SK-N-SH treated with all-trans-retinoic acid at 6 μM for 48 hours (cell line): ENCODE measurements at regions not wholly inside any gene's neighbourhood (a gene's known extent, or its start where the extent isn't known, plus 50 kb on each side); places are given as distances from the start of the nearest gene placed in this dataset.
"Not testable (repeated sequence)": the region's sequence is repeated elsewhere in the genome, so short reads cannot be mapped to it uniquely, and the experiment has no call there.

Experiments
- ATAC-seq: fragments of 200-7000 bp; cut with Tn5 transposase; 3 replicates; pipeline ENCODE4 v1.9.1; 2020; ENCODE audit warnings: mild to moderate bottlenecking, moderate library complexity
- ARNTL ChIP-seq: fragments of 450-650 bp; formaldehyde crosslinking; IDR thresholded peaks from 2 replicates; pipeline ENCODE4 v1.5.0; 2020; ENCODE audit warnings: low read depth, mild to moderate bottlenecking, moderate library complexity, borderline replicate concordance
- BACH2 ChIP-seq: fragments of 250-450 bp; sonication (Bioruptor Pico); IDR thresholded peaks from 2 replicates; pipeline ENCODE4 v1.9.0; 2021; ENCODE audit warnings: mild to moderate bottlenecking, borderline replicate concordance
- CSDC2 ChIP-seq: fragments of 250-450 bp; sonication (Bioruptor Pico); IDR thresholded peaks from 2 replicates; pipeline ENCODE4 v1.5.0; 2020; ENCODE audit warnings: mild to moderate bottlenecking, moderate library complexity
- GLIS3 ChIP-seq: fragments of 250-450 bp; sonication (Bioruptor Pico); IDR thresholded peaks from 2 replicates; pipeline ENCODE4 v1.5.0; 2020; ENCODE audit warnings: mild to moderate bottlenecking, moderate library complexity
- ISL1 ChIP-seq: fragments of 250-450 bp; sonication (Bioruptor Pico); IDR thresholded peaks from 2 replicates; pipeline ENCODE4 v2.1.2; 2022; ENCODE audit warnings: mild to moderate bottlenecking, moderate library complexity
- OSR1 ChIP-seq: fragments of 250-450 bp; sonication (Bioruptor Pico); IDR thresholded peaks from 2 replicates; pipeline ENCODE4 v1.8.0; 2022; ENCODE audit warnings: moderate library complexity, mild to moderate bottlenecking, inconsistent platforms
- RARB ChIP-seq: fragments of 250-450 bp; sonication (Bioruptor Pico); IDR thresholded peaks from 2 replicates; pipeline ENCODE4 v1.8.0; 2021; ENCODE audit warnings: mild to moderate bottlenecking, moderate library complexity
- SNAI2 ChIP-seq: fragments of 250-450 bp; sonication (Bioruptor Pico); IDR thresholded peaks from 2 replicates; pipeline ENCODE4 v1.5.0; 2020; ENCODE audit warnings: mild to moderate bottlenecking, moderate library complexity
- TCF4 ChIP-seq: fragments of 250-450 bp; sonication (Bioruptor Pico); IDR thresholded peaks from 2 replicates; pipeline ENCODE4 v1.8.0; 2021; ENCODE audit warnings: mild to moderate bottlenecking, moderate library complexity, borderline replicate concordance
- TOX ChIP-seq: fragments of 250-450 bp; sonication (Bioruptor Pico); IDR thresholded peaks from 2 replicates; pipeline ENCODE4 v1.8.0; 2021; ENCODE audit warnings: mild to moderate bottlenecking, moderate library complexity, borderline replicate concordance
- ZC3H10 ChIP-seq: fragments of 250-450 bp; sonication (Bioruptor Pico); IDR thresholded peaks from 2 replicates; pipeline ENCODE4 v1.5.1; 2021; ENCODE audit warnings: mild to moderate bottlenecking, moderate library complexity
- ZFP3 ChIP-seq: fragments of 250-450 bp; sonication (Bioruptor Pico); IDR thresholded peaks from 2 replicates; pipeline ENCODE4 v1.5.0; 2020; ENCODE audit warnings: mild to moderate bottlenecking, moderate library complexity
- ZNF70 ChIP-seq: fragments of 450-650 bp; formaldehyde crosslinking; IDR thresholded peaks from 2 replicates; pipeline ENCODE4 v1.5.0; 2020; ENCODE audit warnings: mild to moderate bottlenecking, moderate library complexity
- ZNF8 ChIP-seq: fragments of 450-650 bp; formaldehyde crosslinking; IDR thresholded peaks from 2 replicates; pipeline ENCODE4 v1.5.0; 2020; ENCODE audit warnings: mild to moderate bottlenecking, moderate library complexity
- TF ChIP-seq, protein P1 (sequence below): fragments of 250-450 bp; sonication (Bioruptor Pico); IDR thresholded peaks from 2 replicates; pipeline ENCODE4 v1.5.1; 2021; ENCODE audit warnings: mild to moderate bottlenecking, moderate library complexity
- TF ChIP-seq, protein P2 (sequence below): fragments of 250-450 bp; sonication (Bioruptor Pico); IDR thresholded peaks from 2 replicates; pipeline ENCODE4 v1.5.0; 2020; ENCODE audit warnings: mild to moderate bottlenecking, moderate library complexity
- TF ChIP-seq, protein P3 (sequence below): fragments of 250-450 bp; sonication (Bioruptor Pico); IDR thresholded peaks from 2 replicates; pipeline ENCODE4 v1.8.0; 2020; ENCODE audit warnings: mild to moderate bottlenecking, moderate library complexity, borderline replicate concordance
- TF ChIP-seq, protein P4 (sequence below): fragments of 250-450 bp; sonication (Bioruptor Pico); IDR thresholded peaks from 2 replicates; pipeline ENCODE4 v1.5.1; 2020; ENCODE audit warnings: low read depth, mild to moderate bottlenecking, moderate library complexity

DNA sequence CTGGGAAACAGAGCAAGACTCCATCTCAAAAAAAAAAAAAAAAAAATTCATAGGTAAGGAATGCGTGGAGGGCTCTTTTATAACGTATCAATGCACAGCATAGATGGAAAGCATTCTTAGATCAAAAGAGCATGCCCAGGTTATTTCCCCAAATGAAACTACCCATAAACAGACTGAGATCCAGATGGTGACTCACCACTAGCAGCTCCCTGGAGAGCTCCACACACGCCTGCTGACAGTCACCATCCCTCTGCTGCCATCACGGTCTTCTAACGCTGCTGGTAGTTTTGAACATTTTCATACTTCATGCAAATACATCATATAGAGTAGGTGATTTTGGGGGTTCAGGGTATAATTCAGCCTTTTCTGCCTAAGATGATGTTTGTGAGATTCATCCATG, 136.9 kb downstream of the ASMT start:
- ATAC-seq, result peak; percentile 44; the same call in 2 of the 3 replicates
- TF ChIP-seq ARNTL (CRISPR knock-in tag) (no peak), CSDC2 (CRISPR knock-in tag) (no peak), ZFP3 (no peak), TCF4 (CRISPR knock-in tag) (no peak), BACH2 (CRISPR knock-in tag) (no peak), OSR1 (no peak)
- TF ChIP-seq, protein P1, sequence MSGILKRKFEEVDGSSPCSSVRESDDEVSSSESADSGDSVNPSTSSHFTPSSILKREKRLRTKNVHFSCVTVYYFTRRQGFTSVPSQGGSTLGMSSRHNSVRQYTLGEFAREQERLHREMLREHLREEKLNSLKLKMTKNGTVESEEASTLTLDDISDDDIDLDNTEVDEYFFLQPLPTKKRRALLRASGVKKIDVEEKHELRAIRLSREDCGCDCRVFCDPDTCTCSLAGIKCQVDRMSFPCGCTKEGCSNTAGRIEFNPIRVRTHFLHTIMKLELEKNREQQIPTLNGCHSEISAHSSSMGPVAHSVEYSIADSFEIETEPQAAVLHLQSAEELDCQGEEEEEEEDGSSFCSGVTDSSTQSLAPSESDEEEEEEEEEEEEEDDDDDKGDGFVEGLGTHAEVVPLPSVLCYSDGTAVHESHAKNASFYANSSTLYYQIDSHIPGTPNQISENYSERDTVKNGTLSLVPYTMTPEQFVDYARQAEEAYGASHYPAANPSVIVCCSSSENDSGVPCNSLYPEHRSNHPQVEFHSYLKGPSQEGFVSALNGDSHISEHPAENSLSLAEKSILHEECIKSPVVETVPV (CRISPR knock-in tag), result no peak
- TF ChIP-seq, protein P2, sequence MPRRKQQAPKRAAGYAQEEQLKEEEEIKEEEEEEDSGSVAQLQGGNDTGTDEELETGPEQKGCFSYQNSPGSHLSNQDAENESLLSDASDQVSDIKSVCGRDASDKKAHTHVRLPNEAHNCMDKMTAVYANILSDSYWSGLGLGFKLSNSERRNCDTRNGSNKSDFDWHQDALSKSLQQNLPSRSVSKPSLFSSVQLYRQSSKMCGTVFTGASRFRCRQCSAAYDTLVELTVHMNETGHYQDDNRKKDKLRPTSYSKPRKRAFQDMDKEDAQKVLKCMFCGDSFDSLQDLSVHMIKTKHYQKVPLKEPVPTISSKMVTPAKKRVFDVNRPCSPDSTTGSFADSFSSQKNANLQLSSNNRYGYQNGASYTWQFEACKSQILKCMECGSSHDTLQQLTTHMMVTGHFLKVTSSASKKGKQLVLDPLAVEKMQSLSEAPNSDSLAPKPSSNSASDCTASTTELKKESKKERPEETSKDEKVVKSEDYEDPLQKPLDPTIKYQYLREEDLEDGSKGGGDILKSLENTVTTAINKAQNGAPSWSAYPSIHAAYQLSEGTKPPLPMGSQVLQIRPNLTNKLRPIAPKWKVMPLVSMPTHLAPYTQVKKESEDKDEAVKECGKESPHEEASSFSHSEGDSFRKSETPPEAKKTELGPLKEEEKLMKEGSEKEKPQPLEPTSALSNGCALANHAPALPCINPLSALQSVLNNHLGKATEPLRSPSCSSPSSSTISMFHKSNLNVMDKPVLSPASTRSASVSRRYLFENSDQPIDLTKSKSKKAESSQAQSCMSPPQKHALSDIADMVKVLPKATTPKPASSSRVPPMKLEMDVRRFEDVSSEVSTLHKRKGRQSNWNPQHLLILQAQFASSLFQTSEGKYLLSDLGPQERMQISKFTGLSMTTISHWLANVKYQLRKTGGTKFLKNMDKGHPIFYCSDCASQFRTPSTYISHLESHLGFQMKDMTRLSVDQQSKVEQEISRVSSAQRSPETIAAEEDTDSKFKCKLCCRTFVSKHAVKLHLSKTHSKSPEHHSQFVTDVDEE (CRISPR knock-in tag), result no peak

DNA sequence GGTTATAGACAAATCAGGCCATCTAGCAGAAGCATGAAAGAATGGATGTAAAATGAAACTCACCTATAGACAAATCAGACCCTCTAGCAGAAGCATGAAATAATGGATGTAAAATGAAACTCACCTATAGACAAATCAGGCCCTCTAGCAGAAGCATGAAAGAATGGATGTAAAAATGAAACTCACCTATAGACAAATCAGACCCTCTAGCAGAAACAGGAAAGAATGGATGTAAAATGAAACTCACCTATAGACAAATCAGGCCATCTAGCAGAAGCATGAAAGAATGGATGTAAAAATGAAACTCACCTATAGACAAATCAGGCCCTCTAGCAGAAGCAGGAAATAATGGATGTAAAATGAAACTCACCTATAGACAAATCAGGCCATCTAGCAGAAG, 137.9 kb downstream of the ASMT start:
- ATAC-seq, result not testable (repeated sequence)

DNA sequence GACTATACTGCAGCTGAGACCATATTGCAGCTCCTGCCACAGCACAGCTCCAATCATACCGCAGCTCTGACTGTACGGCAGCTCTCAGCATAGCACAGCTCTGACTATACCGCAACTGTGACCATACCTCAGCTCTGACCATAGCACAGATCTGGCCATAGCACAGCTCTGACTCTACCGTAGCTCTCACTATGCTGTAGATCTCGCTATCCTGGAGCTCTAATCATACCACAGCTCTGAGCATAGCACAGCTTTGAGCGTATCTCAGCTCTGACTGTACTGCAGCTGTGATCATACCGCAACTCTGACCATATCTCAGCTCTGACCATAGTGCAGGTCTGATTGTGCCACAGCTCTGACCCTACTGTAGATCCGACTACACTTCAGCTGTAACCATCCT, 139.2 kb downstream of the ASMT start:
- ATAC-seq, result peak; percentile 92
- TF ChIP-seq, protein P3, sequence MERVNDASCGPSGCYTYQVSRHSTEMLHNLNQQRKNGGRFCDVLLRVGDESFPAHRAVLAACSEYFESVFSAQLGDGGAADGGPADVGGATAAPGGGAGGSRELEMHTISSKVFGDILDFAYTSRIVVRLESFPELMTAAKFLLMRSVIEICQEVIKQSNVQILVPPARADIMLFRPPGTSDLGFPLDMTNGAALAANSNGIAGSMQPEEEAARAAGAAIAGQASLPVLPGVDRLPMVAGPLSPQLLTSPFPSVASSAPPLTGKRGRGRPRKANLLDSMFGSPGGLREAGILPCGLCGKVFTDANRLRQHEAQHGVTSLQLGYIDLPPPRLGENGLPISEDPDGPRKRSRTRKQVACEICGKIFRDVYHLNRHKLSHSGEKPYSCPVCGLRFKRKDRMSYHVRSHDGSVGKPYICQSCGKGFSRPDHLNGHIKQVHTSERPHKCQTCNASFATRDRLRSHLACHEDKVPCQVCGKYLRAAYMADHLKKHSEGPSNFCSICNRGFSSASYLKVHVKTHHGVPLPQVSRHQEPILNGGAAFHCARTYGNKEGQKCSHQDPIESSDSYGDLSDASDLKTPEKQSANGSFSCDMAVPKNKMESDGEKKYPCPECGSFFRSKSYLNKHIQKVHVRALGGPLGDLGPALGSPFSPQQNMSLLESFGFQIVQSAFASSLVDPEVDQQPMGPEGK (CRISPR knock-in tag), result no peak

DNA sequence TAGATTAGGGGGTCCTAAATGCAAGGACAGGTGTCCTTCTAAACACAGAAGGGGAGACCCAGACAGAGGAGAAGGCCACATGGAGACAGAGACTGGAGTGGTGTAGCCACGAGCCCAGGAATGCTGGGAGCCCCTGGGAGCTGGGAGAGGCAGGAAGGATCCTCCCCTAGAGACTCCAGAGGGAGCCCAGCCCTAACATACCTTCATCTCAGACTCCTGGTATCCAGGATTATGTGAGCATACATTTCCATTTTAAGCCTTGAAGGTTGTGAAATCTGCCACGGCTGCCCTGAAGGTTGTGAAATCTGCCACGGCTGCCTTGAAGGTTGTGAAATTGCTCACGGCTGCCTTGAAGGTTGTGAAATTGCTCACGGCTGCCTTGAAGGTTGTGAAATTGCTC, 148.4 kb downstream of the ASMT start:
- TF ChIP-seq ARNTL (CRISPR knock-in tag) (no peak), ZNF70 (CRISPR knock-in tag) (no peak), ZC3H10 (no peak), CSDC2 (CRISPR knock-in tag) (no peak), GLIS3 (CRISPR knock-in tag) (no peak), ZNF8 (no peak), RARB (CRISPR knock-in tag) (no peak), TOX (CRISPR knock-in tag) (no peak), OSR1 (no peak), SNAI2 (CRISPR knock-in tag) (no peak), TCF4 (CRISPR knock-in tag) (no peak), ISL1 (CRISPR knock-in tag) (no peak)
- TF ChIP-seq, protein P1 (CRISPR knock-in tag), result no peak
- TF ChIP-seq, protein P3 (CRISPR knock-in tag), result no peak
- TF ChIP-seq, protein P4, sequence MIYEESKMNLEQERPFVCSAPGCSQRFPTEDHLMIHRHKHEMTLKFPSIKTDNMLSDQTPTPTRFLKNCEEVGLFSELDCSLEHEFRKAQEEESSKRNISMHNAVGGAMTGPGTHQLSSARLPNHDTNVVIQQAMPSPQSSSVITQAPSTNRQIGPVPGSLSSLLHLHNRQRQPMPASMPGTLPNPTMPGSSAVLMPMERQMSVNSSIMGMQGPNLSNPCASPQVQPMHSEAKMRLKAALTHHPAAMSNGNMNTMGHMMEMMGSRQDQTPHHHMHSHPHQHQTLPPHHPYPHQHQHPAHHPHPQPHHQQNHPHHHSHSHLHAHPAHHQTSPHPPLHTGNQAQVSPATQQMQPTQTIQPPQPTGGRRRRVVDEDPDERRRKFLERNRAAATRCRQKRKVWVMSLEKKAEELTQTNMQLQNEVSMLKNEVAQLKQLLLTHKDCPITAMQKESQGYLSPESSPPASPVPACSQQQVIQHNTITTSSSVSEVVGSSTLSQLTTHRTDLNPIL, result no peak
- no peak for ATAC-seq

DNA sequence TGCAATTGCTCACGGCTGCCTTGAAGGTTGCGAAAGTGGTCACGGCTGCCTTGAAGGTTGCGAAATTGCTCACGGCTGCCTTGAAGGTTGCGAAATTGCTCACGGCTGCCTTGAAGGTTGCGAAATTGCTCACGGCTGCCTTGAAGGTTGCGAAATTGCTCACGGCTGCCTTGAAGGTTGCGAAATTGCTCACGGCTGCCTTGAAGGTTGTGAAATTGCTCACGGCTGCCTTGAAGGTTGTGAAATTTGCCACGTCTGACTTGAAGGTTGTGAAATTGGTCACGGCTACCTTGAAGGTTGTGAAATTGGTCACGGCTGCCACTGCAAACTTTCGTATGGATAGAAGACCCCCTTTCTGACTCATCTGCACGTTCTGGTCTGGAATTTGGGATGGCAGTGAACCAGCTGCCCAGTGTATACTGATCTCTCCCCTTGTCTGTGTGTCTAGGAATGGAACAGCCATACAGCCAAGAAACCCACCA, 150.1 kb downstream of the ASMT start:
- not testable (repeated sequence) for ATAC-seq
